ENCODE measurements at regions not wholly inside any gene's neighbourhood (a gene's known extent, or its start where the extent isn't known, plus 50 kb on each side); places are given as distances from the start of the nearest gene placed in this dataset.

GRCh38 chr1:106875622-106876021 is 180.9 kb upstream of the PRMT6 start:
- Histone ChIP-seq H3K4me1 (no peaks in the 10 kb centered on the region), H3K27ac (no peak overlapping the region), H3K9me3 (no peaks in the 10 kb centered on the region), H3K27me3 (no peaks in the 10 kb centered on the region), H3K4me3 (no peak overlapping the region), H3K36me3 (no peaks in the 10 kb centered on the region)
- no peak for DNase-seq (ENCODE audit: extremely low spot score in 2 of 2)
- TF ChIP-seq, protein P1, sequence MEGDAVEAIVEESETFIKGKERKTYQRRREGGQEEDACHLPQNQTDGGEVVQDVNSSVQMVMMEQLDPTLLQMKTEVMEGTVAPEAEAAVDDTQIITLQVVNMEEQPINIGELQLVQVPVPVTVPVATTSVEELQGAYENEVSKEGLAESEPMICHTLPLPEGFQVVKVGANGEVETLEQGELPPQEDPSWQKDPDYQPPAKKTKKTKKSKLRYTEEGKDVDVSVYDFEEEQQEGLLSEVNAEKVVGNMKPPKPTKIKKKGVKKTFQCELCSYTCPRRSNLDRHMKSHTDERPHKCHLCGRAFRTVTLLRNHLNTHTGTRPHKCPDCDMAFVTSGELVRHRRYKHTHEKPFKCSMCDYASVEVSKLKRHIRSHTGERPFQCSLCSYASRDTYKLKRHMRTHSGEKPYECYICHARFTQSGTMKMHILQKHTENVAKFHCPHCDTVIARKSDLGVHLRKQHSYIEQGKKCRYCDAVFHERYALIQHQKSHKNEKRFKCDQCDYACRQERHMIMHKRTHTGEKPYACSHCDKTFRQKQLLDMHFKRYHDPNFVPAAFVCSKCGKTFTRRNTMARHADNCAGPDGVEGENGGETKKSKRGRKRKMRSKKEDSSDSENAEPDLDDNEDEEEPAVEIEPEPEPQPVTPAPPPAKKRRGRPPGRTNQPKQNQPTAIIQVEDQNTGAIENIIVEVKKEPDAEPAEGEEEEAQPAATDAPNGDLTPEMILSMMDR (IDR thresholded peaks at IDR 0.05): no peak
- TF ChIP-seq POLR2AphosphoS5 (IDR thresholded peaks at IDR 0.05; ENCODE audit: insufficient read depth in 1 of 2, low read depth in 1 of 2): no peak
- no peak for TF ChIP-seq POLR2A (IDR thresholded peaks at IDR 0.05)
- intact Hi-C loops (cut with DNase I): no loop called here

GRCh38 chr1:106876384-106876783 is 180.1 kb upstream of the PRMT6 start:
- H3K36me3 ChIP-seq: no peaks in the 10 kb centered on the region
- no peaks in the 10 kb centered on the region for H3K4me1 ChIP-seq
- H3K9me3 ChIP-seq: no peaks in the 10 kb centered on the region
- no peak overlapping the region for H3K27ac ChIP-seq
- H3K27me3 ChIP-seq: no peaks in the 10 kb centered on the region
- no peak for TF ChIP-seq POLR2AphosphoS5 (IDR thresholded peaks at IDR 0.05; ENCODE audit: insufficient read depth in 1 of 2, low read depth in 1 of 2)
- TF ChIP-seq POLR2A (IDR thresholded peaks at IDR 0.05): no peak
- TF ChIP-seq, protein P1 (IDR thresholded peaks at IDR 0.05): no peak
- H3K4me3 ChIP-seq: no peak overlapping the region
- intact Hi-C loops (cut with DNase I): no loop called here
- DNase-seq (ENCODE audit: extremely low spot score in 2 of 2): no peak

- H3K9me3 ChIP-seq: no peaks in the 10 kb centered on the region
- no peak overlapping the region for H3K4me3 ChIP-seq
- no peaks in the 10 kb centered on the region for H3K36me3 ChIP-seq
- DNase-seq (ENCODE audit: extremely low spot score in 2 of 2): no peak
- H3K27me3 ChIP-seq: no peaks in the 10 kb centered on the region
- H3K27ac ChIP-seq: no peak overlapping the region
- TF ChIP-seq POLR2A (IDR thresholded peaks at IDR 0.05) (no peak), POLR2AphosphoS5 (IDR thresholded peaks at IDR 0.05; ENCODE audit: insufficient read depth in 1 of 2, low read depth in 1 of 2) (no peak)
- TF ChIP-seq, protein P1 (IDR thresholded peaks at IDR 0.05): no peak
- H3K4me1 ChIP-seq: no peaks in the 10 kb centered on the region
- intact Hi-C loops (cut with DNase I): no loop called here
Measured at GRCh38 chr1:106879538-106879937, 176.9 kb upstream of the PRMT6 start.

DNA sequence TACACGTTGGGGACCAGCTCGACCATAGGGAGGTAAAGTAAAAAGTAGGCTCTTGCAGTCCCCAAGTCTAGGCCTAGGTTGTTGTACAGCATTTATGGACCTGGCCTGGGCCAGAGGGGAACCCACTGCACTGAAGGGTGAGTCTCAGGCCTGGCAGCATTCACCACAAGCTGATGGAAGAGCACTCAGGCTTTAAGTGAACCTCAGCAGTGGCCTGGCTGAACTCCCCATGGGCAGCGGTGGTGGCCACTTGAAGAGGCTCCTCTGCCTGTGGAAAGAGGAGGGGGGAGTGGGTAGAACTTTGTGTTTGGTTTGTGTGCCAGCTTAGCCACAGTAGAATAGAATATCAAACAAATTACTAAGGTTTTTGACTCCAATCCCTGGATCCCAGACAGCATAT is 176.2 kb upstream of the PRMT6 start:
- intact Hi-C loops (cut with DNase I): no loop called here
- Histone ChIP-seq H3K4me3 (no peak overlapping the region), H3K36me3 (no peaks in the 10 kb centered on the region), H3K27me3 (no peaks in the 10 kb centered on the region), H3K9me3 (no peaks in the 10 kb centered on the region), H3K4me1 (no peaks in the 10 kb centered on the region), H3K27ac (no peak overlapping the region)
- TF ChIP-seq POLR2A (IDR thresholded peaks at IDR 0.05) (no peak), POLR2AphosphoS5 (IDR thresholded peaks at IDR 0.05; ENCODE audit: insufficient read depth in 1 of 2, low read depth in 1 of 2) (no peak)
- TF ChIP-seq, protein P1 (IDR thresholded peaks at IDR 0.05): no peak
- no peak for DNase-seq (ENCODE audit: extremely low spot score in 2 of 2)

GRCh38 chr1:106883208-106883607 is 173.3 kb upstream of the PRMT6 start:
- no peak for DNase-seq (ENCODE audit: extremely low spot score in 2 of 2)
- H3K36me3 ChIP-seq: no peaks in the 10 kb centered on the region
- H3K27me3 ChIP-seq: no peaks in the 10 kb centered on the region
- H3K4me1 ChIP-seq: no peaks in the 10 kb centered on the region
- no peaks in the 10 kb centered on the region for H3K9me3 ChIP-seq
- intact Hi-C loops (cut with DNase I): no loop called here
- H3K4me3 ChIP-seq: no peak overlapping the region
- no peak overlapping the region for H3K27ac ChIP-seq
- TF ChIP-seq, protein P1 (IDR thresholded peaks at IDR 0.05): no peak
- TF ChIP-seq POLR2A (IDR thresholded peaks at IDR 0.05) (no peak), POLR2AphosphoS5 (IDR thresholded peaks at IDR 0.05; ENCODE audit: insufficient read depth in 1 of 2, low read depth in 1 of 2) (no peak)
